Esophagus muscularis mucosa (tissue), 4 donors: ENCODE measurements at regions not wholly inside any gene's neighbourhood (a gene's known extent, or its start where the extent isn't known, plus 50 kb on each side); places are given as distances from the start of the nearest gene placed in this dataset.

Experiments
- DNase-seq: peaks from one replicate; pipeline ENCODE4 v3.0.0-alpha.2; 2017; ENCODE audit errors: extremely low spot score
- H3K27ac ChIP-seq, 4 donors: fragments of 200-600 bp; sonication (generic); replicated peaks in 1 of 4; 1 replicate in 3 of 4; 2 replicates in 1 of 4; pipeline ENCODE4 v1.5.1; 2016 to 2019; ENCODE audit warnings: mild to moderate bottlenecking in 1 of 4
- H3K27me3 ChIP-seq, 4 donors: fragments of 200-600 bp; sonication (generic); one replicate each; pipeline versions ENCODE4 v1.5.1 to v1.6.0; 2016 to 2019
- H3K36me3 ChIP-seq, 4 donors: fragments of 200-600 bp; sonication (generic); one replicate each; pipeline ENCODE4 v1.5.1; 2016 to 2019
- H3K4me1 ChIP-seq, 4 donors: fragments of 200-600 bp; sonication (generic); one replicate each; pipeline ENCODE4 v1.5.1; 2016 to 2019
- H3K4me3 ChIP-seq, 4 donors: fragments of 200-600 bp; sonication (generic); 1 replicate in 2 of 4; 2 replicates in 2 of 4; pipeline ENCODE4 v1.5.1; 2016 to 2019; ENCODE audit warnings: mild to moderate bottlenecking in 4 of 4, moderate library complexity in 1 of 4
- H3K9me3 ChIP-seq, 4 donors: fragments of 200-600 bp; sonication (generic); 1 replicate in 3 of 4; 2 replicates in 1 of 4; pipeline ENCODE4 v1.5.1; 2016 to 2019
- EP300 ChIP-seq: sonication (generic); formaldehyde crosslinking; IDR thresholded peaks from one replicate; pipeline ENCODE4 v1.6.1; 2017; ENCODE audit warnings: antibody characterized with exemption
- POLR2A ChIP-seq: fragments of 450-650 bp; IDR thresholded peaks from one replicate; pipeline ENCODE4 v1.6.1; 2017; ENCODE audit warnings: antibody characterized with exemption, moderate library complexity, mild to moderate bottlenecking, low read depth
- POLR2AphosphoS5 ChIP-seq, 2 donors: sonication (generic); formaldehyde crosslinking; IDR thresholded peaks; one replicate each; pipeline ENCODE4 v1.6.1; 2017; ENCODE audit warnings: antibody characterized with exemption in 2 of 2
- WGBS: methylation state at CpG from one replicate; pipeline ENCODE4 v1.1.5; 2018; 5-methylcytosine and 5-hydroxymethylcytosine counted together
- intact Hi-C: fragments of 100-400 bp; cut with DNase I; formaldehyde crosslinking; loops from one replicate; pipeline ENCODE4 v1.15.1; 2023
- TF ChIP-seq, protein P1 (sequence below), 3 experiments: fragments of 200-600 bp in 2 of 3; fragments of 450-650 bp in 1 of 3; sonication (generic) in 2 of 3; IDR thresholded peaks; one replicate each; pipeline ENCODE4 v1.5.1; 2017 to 2019; ENCODE audit warnings: antibody characterized with exemption in 3 of 3, mild to moderate bottlenecking in 2 of 3, moderate library complexity in 1 of 3

DNA sequence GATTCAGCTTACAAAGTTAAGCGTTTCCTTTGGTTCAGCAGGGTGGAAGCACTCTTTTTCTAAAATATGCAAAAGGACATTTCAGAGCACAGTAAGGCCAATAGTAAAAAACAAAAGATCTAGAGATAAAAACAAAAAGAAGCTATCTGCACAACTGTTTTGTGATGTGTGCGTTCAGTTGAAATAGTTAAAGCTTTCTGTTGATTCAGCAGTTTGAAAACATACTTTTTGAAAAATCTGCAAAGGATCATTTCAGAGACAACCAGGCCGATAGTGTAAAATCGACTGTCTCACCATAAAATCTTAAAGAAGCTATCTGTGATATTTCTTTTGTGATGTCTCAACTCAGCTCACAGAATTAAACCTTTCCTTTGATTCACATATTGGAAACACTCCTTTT lies 300.0 kb upstream of the ALG10B start:
- H3K4me1 ChIP-seq = no peaks in the 10 kb centered on the region
- DNase-seq = no peak
- no peak overlapping the region for H3K27ac ChIP-seq
- TF ChIP-seq EP300 = no peak
- TF ChIP-seq POLR2A = no peak
- no peak for TF ChIP-seq POLR2AphosphoS5 (IDR thresholded peaks at IDR 0.05)
- TF ChIP-seq, protein P1, sequence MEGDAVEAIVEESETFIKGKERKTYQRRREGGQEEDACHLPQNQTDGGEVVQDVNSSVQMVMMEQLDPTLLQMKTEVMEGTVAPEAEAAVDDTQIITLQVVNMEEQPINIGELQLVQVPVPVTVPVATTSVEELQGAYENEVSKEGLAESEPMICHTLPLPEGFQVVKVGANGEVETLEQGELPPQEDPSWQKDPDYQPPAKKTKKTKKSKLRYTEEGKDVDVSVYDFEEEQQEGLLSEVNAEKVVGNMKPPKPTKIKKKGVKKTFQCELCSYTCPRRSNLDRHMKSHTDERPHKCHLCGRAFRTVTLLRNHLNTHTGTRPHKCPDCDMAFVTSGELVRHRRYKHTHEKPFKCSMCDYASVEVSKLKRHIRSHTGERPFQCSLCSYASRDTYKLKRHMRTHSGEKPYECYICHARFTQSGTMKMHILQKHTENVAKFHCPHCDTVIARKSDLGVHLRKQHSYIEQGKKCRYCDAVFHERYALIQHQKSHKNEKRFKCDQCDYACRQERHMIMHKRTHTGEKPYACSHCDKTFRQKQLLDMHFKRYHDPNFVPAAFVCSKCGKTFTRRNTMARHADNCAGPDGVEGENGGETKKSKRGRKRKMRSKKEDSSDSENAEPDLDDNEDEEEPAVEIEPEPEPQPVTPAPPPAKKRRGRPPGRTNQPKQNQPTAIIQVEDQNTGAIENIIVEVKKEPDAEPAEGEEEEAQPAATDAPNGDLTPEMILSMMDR (IDR thresholded peaks at IDR 0.05) = no peak
- no peaks in the 10 kb centered on the region for H3K36me3 ChIP-seq
- intact Hi-C loops = no loop called here
- WGBS = 72% methylated on average over 4 of the region's 4 CpGs
- H3K4me3 ChIP-seq = no peak overlapping the region
- no peaks in the 10 kb centered on the region for H3K27me3 ChIP-seq
- H3K9me3 ChIP-seq = peaks cover 0 to 59% (median 27%) of the 10 kb centered on the region in 4 donors

DNA sequence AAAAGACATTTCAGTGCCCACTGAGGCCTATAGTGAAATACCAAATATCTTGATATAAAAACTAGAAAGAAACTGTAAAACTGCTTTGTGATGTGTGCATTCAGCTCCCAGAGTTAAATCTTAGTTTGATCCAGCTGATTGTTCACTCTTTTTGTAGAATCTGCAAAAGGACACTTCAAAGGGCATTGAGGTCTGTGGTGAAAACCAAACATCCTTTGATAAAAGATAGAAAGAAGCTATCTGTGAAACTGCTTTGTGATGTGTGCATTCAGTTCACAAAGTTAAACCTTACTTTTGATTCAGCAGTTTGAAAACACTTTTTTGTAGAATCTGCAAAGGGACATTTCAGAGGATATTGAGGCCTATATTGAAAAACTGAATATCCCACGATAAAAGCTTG lies 290.7 kb upstream of the ALG10B start:
- peaks cover 0 to 48% (median 34%) of the 10 kb centered on the region in 4 donors for H3K9me3 ChIP-seq
- DNase-seq = no peak
- 43% methylated on average over 1 of the region's 1 CpG for WGBS
- H3K27ac ChIP-seq = no peak overlapping the region
- TF ChIP-seq POLR2AphosphoS5 (IDR thresholded peaks at IDR 0.05) (no peak), POLR2A (no peak), EP300 (no peak)
- TF ChIP-seq, protein P1 (IDR thresholded peaks at IDR 0.05) = no peak
- H3K36me3 ChIP-seq = no peaks in the 10 kb centered on the region
- H3K4me3 ChIP-seq = no peak overlapping the region
- no peaks in the 10 kb centered on the region for H3K27me3 ChIP-seq
- intact Hi-C loops = no loop called here
- H3K4me1 ChIP-seq = no peaks in the 10 kb centered on the region

DNA sequence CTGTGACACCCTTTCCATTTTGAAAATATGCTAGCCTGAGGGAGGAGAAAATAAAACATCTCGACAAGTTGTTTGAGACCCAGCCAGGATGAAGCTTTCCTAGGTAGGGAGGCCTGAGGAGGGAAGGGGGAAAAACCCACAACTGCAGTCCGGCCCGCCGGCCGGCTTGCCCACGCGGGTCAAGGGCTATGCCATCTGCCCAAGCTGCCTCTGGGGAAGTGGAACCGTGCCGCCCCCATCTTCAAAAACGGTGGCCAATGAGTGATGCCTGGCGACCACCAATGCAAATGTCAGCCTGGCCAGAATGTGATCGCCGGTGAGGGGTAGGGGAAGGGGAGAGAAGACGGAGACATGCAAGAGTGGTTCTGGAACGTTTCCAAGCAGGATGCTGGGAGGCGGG lies 263.5 kb upstream of the ALG10B start:
- Histone ChIP-seq H3K9me3 (peaks cover 0 to 16% (median 2%) of the 10 kb centered on the region in 4 donors), H3K27ac (no peak overlapping the region)
- 57% methylated on average over 16 of the region's 16 CpGs for WGBS

DNA sequence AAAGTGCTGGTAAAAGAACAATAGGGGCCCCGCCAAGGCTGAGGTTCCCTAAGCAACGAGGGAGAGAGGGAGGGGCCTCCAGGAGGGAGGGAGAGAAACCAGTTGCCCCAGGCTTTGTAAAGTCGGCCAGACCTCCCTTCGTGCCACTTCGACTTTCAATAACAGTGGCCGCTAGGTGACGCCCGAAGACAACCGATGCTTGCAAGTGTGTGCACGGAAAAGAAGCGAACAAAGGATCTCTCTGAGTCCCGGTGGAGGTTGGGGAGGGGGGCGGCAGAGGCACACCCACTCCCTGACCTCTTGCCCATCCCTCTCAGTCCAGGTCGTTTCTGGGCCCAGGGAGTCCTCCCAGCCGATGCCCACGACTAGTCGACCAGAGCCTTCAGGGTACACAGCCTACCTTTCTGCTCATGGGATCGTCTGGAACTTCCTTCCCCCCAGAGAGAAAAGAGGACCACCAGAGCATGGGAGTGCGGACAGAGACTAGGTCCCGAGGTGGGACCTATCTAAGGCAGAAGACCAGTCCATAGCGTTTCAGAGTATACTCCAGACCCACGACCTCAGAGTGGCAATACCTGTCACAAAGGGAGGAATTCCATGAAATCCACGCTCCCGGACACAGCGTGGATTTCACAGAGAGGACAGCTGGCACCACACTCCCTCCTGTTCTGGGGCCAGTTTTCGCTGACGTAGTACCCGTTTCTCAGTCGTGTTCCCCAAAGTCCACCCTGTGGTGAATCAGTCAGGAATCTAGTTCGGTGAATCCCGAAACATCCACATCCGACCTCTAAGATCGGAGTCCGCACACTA lies 262.7 kb upstream of the ALG10B start:
- Histone ChIP-seq H3K4me1 (no peaks in the 10 kb centered on the region), H3K27ac (no peak overlapping the region), H3K9me3 (peaks cover 0 to 16% (median 2%) of the 10 kb centered on the region in 4 donors), H3K36me3 (no peaks in the 10 kb centered on the region), H3K27me3 (no peaks in the 10 kb centered on the region), H3K4me3 (no peak overlapping the region)
- no peak for DNase-seq
- intact Hi-C loops = no loop called here
- TF ChIP-seq EP300 (no peak), POLR2A (no peak), POLR2AphosphoS5 (IDR thresholded peaks at IDR 0.05) (no peak)
- TF ChIP-seq, protein P1 (IDR thresholded peaks at IDR 0.05) = no peak
- 76% methylated on average over 27 of the region's 34 CpGs for WGBS

More for the DNA sequence above, 263.5 kb upstream of the ALG10B start:
- no peak for TF ChIP-seq POLR2AphosphoS5 (IDR thresholded peaks at IDR 0.05)
- no peak for TF ChIP-seq EP300
- no peak for TF ChIP-seq POLR2A
- TF ChIP-seq, protein P1 (IDR thresholded peaks at IDR 0.05) = no peak
- intact Hi-C loops = no loop called here
- DNase-seq = no peak
- Histone ChIP-seq H3K4me3 (no peak overlapping the region), H3K27me3 (no peaks in the 10 kb centered on the region), H3K4me1 (no peaks in the 10 kb centered on the region), H3K36me3 (no peaks in the 10 kb centered on the region)
